Upper lobe of left lung (tissue), 4 donors: ENCODE measurements at regions not wholly inside any gene's neighbourhood (a gene's known extent, or its start where the extent isn't known, plus 50 kb on each side); places are given as distances from the start of the nearest gene placed in this dataset.

Source experiments
- POLR2A ChIP-seq, 4 donors: fragments of 450-650 bp; IDR thresholded peaks; one replicate each; pipeline ENCODE4 v1.5.1; 2016 to 2017; ENCODE audit warnings: antibody characterized with exemption in 4 of 4, mild to moderate bottlenecking in 2 of 4
- POLR2AphosphoS5 ChIP-seq, 2 donors: sonication (generic); formaldehyde crosslinking; IDR thresholded peaks; one replicate each; pipeline ENCODE4 v1.5.1; 2017; ENCODE audit warnings: antibody characterized with exemption in 2 of 2
- TF ChIP-seq, protein P1 (sequence below), 6 experiments: fragments of 450-650 bp in 4 of 6; fragments of 200-600 bp in 2 of 6; sonication (generic) in 2 of 6; IDR thresholded peaks; one replicate each; pipeline ENCODE4 v1.5.1; 2016 to 2019; ENCODE audit warnings: antibody characterized with exemption in 6 of 6

DNA sequence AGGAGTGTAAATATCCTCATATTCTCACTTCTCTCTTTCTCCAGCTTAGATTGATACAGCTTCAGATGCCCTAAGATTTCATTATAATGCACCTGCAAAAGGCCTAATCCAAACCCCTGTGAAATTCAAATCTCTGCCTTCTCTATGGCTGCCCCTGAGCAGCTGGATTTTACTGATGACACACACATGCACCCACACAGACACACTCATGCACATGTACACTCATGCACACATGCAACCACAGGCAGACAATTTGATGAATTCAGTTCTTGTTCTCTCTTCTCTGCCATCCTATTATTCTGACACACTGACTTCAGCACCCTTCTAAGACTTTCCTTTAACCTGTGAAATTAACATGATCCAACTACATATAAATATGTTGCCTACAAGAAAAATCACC is 563.2 kb downstream of the RNF144A start:
- TF ChIP-seq, protein P1, sequence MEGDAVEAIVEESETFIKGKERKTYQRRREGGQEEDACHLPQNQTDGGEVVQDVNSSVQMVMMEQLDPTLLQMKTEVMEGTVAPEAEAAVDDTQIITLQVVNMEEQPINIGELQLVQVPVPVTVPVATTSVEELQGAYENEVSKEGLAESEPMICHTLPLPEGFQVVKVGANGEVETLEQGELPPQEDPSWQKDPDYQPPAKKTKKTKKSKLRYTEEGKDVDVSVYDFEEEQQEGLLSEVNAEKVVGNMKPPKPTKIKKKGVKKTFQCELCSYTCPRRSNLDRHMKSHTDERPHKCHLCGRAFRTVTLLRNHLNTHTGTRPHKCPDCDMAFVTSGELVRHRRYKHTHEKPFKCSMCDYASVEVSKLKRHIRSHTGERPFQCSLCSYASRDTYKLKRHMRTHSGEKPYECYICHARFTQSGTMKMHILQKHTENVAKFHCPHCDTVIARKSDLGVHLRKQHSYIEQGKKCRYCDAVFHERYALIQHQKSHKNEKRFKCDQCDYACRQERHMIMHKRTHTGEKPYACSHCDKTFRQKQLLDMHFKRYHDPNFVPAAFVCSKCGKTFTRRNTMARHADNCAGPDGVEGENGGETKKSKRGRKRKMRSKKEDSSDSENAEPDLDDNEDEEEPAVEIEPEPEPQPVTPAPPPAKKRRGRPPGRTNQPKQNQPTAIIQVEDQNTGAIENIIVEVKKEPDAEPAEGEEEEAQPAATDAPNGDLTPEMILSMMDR (IDR thresholded peaks at IDR 0.05), result no peak
- no peak for TF ChIP-seq POLR2A (IDR thresholded peaks at IDR 0.05)
- no peak for TF ChIP-seq POLR2AphosphoS5 (IDR thresholded peaks at IDR 0.05)
